ENCODE measurements at regions not wholly inside any gene's neighbourhood (a gene's known extent, or its start where the extent isn't known, plus 50 kb on each side); places are given as distances from the start of the nearest gene placed in this dataset.

- Histone ChIP-seq H3K4me3 (ENCODE audit: low read depth, low read length) (no peak overlapping the region), H3K27ac (ENCODE audit: extremely low read depth, low read depth, low read length) (no peak overlapping the region), H3K4me1 (ENCODE audit: control insufficient read depth, insufficient read depth, low read length) (no peaks in the 10 kb centered on the region), H3K9me3 (ENCODE audit: control insufficient read depth, insufficient read depth, low read depth, low read length) (no peaks in the 10 kb centered on the region), H3K36me3 (ENCODE audit: control insufficient read depth in 2 of 2, insufficient read depth in 1 of 2, low read length in 2 of 2) (no peaks in the 10 kb centered on the region)
- ChIA-PET POLR2A (no interaction called here), CTCF (interaction anchor here (0.6 to 1.3 kb wide), 3 partner anchors 20 to 28 kb away, joined by 3 to 4 read pairs (median 3); no protein-coding TSS in a partner anchor)
- TF ChIP-seq ZSCAN23 (tag by site-specific recombination; IDR thresholded peaks at IDR 0.05) (no peak), EGR2 (tag by site-specific recombination; IDR thresholded peaks at IDR 0.05; ENCODE audit: low read depth) (no peak)
Measured at GRCh38 chr4:77336411-77337142, 179.6 kb downstream of the CCNG2 start.

GRCh38 chr4:77342170-77342810 lies 185.3 kb downstream of the CCNG2 start:
- H3K36me3 ChIP-seq (ENCODE audit: control insufficient read depth in 2 of 2, insufficient read depth in 1 of 2, low read length in 2 of 2), result no peaks in the 10 kb centered on the region
- TF ChIP-seq FEZF1 (tag by site-specific recombination; IDR thresholded peaks at IDR 0.05) (no peak), ZFP3 (tag by site-specific recombination; IDR thresholded peaks at IDR 0.05; ENCODE audit: low read depth) (no peak), ZBTB20 (tag by site-specific recombination; IDR thresholded peaks at IDR 0.05) (no peak), ZFP41 (tag by site-specific recombination; IDR thresholded peaks at IDR 0.05; ENCODE audit: borderline replicate concordance) (no peak), SETDB1 (IDR thresholded peaks at IDR 0.05; ENCODE audit: insufficient read length, low read length) (peak; percentile 98), ZBTB44 (tag by site-specific recombination; IDR thresholded peaks at IDR 0.05) (no peak), GLI2 (tag by site-specific recombination; IDR thresholded peaks at IDR 0.05; ENCODE audit: borderline replicate concordance, low read depth) (no peak), ZNF133 (tag by site-specific recombination; IDR thresholded peaks at IDR 0.05) (no peak), TRIM28 (IDR thresholded peaks at IDR 0.05; ENCODE audit: borderline replicate concordance, low read length) (peak; percentile 79; the same call in 1 of the 2 replicates), ZNF629 (tag by site-specific recombination; IDR thresholded peaks at IDR 0.05) (no peak), MZF1 (tag by site-specific recombination; IDR thresholded peaks at IDR 0.05; ENCODE audit: borderline replicate concordance) (no peak), ZNF623 (tag by site-specific recombination; IDR thresholded peaks at IDR 0.05) (no peak)
- ChIA-PET POLR2A (no interaction called here), CTCF (interaction anchor here (0.7 to 1.1 kb wide), 2 partner anchors 11 to 1163 kb away, joined by 3 to 4 read pairs; no protein-coding TSS in a partner anchor)
- H3K4me1 ChIP-seq (ENCODE audit: control insufficient read depth, insufficient read depth, low read length), result no peaks in the 10 kb centered on the region
- H3K9me3 ChIP-seq (ENCODE audit: control insufficient read depth, insufficient read depth, low read depth, low read length), result no peaks in the 10 kb centered on the region
- H3K4me3 ChIP-seq (ENCODE audit: low read depth, low read length), result no peak overlapping the region
- H3K27ac ChIP-seq (ENCODE audit: extremely low read depth, low read depth, low read length), result no peak overlapping the region

- Histone ChIP-seq H3K9me3 (ENCODE audit: control insufficient read depth, insufficient read depth, low read depth, low read length) (no peaks in the 10 kb centered on the region), H3K4me3 (ENCODE audit: low read depth, low read length) (no peak overlapping the region), H3K27ac (ENCODE audit: extremely low read depth, low read depth, low read length) (no peak overlapping the region), H3K36me3 (ENCODE audit: control insufficient read depth in 2 of 2, insufficient read depth in 1 of 2, low read length in 2 of 2) (no peaks in the 10 kb centered on the region), H3K4me1 (ENCODE audit: control insufficient read depth, insufficient read depth, low read length) (no peaks in the 10 kb centered on the region)
- TF ChIP-seq SCRT1 (tag by site-specific recombination; IDR thresholded peaks at IDR 0.05; ENCODE audit: borderline replicate concordance) (no peak), SP7 (tag by site-specific recombination; IDR thresholded peaks at IDR 0.05) (no peak), ZFP37 (tag by site-specific recombination; IDR thresholded peaks at IDR 0.05) (no peak), ZBTB48 (tag by site-specific recombination; IDR thresholded peaks at IDR 0.05) (no peak), ZNF677 (tag by site-specific recombination; IDR thresholded peaks at IDR 0.05) (no peak), ZNF544 (tag by site-specific recombination; IDR thresholded peaks at IDR 0.05) (no peak)
- ChIA-PET POLR2A (no interaction called here), CTCF (interaction anchor here (0.6 to 1.5 kb wide), 3 partner anchors 10 to 14 kb away, joined by 3 to 7 read pairs (median 4); no protein-coding TSS in a partner anchor)
Measured at GRCh38 chr4:77344001-77344400, 187.0 kb downstream of the CCNG2 start.
